K562 (cell line): ENCODE measurements at regions not wholly inside any gene's neighbourhood (a gene's known extent, or its start where the extent isn't known, plus 50 kb on each side); places are given as distances from the start of the nearest gene placed in this dataset.

ENCODE experiments used
- BCOR ChIP-seq: fragments of 450-650 bp; IDR thresholded peaks from 2 replicates; pipeline ENCODE4 v1.6.1; 2016
- C11orf30 ChIP-seq: fragments of 450-650 bp; IDR thresholded peaks from 2 replicates; pipeline ENCODE4 v1.6.1; 2016; ENCODE audit warnings: low read depth, mild to moderate bottlenecking
- CAMTA2 ChIP-seq: fragments of 250-450 bp; sonication (Bioruptor Pico); conservative IDR thresholded peaks from 2 replicates; pipeline ENCODE4 v1.5.1; 2022
- CBX5 ChIP-seq: IDR thresholded peaks from 2 replicates; pipeline ENCODE4 v1.6.1; 2014; ENCODE audit warnings: low read depth, borderline replicate concordance
- CHD1 ChIP-seq: fragments of 200-600 bp; sonication (generic); IDR thresholded peaks from one replicate; pipeline ENCODE4 v1.6.1; 2012; ENCODE audit warnings: mild to moderate bottlenecking, moderate library complexity, low read length, inconsistent platforms
- CSDE1 ChIP-seq, 2 experiments: fragments of 450-650 bp; IDR thresholded peaks; 2 replicates each; pipeline ENCODE4 v1.6.1; 2016; ENCODE audit warnings: mild to moderate bottlenecking in 1 of 2
- DACH1 ChIP-seq: fragments of 450-650 bp; IDR thresholded peaks from 2 replicates; pipeline ENCODE4 v1.6.1; 2018; ENCODE audit not compliant: partially characterized antibody
- HCFC1 ChIP-seq: IDR thresholded peaks from 2 replicates; pipeline ENCODE4 v1.6.1; 2012; ENCODE audit warnings: low read depth, low read length, improper control_type of control experiment
- NFE2 ChIP-seq: IDR thresholded peaks from 2 replicates; pipeline ENCODE4 v1.6.1; 2014; ENCODE audit warnings: antibody characterized with exemption, low read depth
- NFE2L1 ChIP-seq: fragments of 450-650 bp; IDR thresholded peaks from 2 replicates; pipeline ENCODE4 v1.6.1; 2016; ENCODE audit warnings: missing genetic modification characterization, low read depth, mild to moderate bottlenecking, missing compliant biosample characterization, moderate library complexity, borderline replicate concordance
- PBX2 ChIP-seq, 2 experiments: IDR thresholded peaks in 1 of 2; conservative IDR thresholded peaks in 1 of 2; 2 replicates each; pipeline ENCODE4 v1.6.1; 2016; ENCODE audit warnings: low read depth in 2 of 2, mild to moderate bottlenecking in 1 of 2, missing compliant biosample characterization in 1 of 2, missing genetic modification characterization in 1 of 2, moderate library complexity in 1 of 2
- SAFB2 ChIP-seq: fragments of 200-400 bp; formaldehyde crosslinking; IDR thresholded peaks from 2 replicates; pipeline ENCODE4 v1.6.1; 2018; ENCODE audit warnings: borderline replicate concordance, low read length, low read depth, moderate library complexity; ENCODE audit not compliant: severe bottlenecking
- SP2 ChIP-seq: IDR thresholded peaks from 2 replicates; pipeline ENCODE4 v1.6.1; 2011; ENCODE audit warnings: mild to moderate bottlenecking, low read depth, low read length, moderate library complexity; ENCODE audit not compliant: poor library complexity, severe bottlenecking; ENCODE audit errors: extremely low read depth
- SRSF3 ChIP-seq: fragments of 200-400 bp; formaldehyde crosslinking; IDR thresholded peaks from 2 replicates; pipeline ENCODE4 v1.6.1; 2016; ENCODE audit warnings: mild to moderate bottlenecking, low read length, moderate library complexity; ENCODE audit not compliant: insufficient read depth
- SUPT5H ChIP-seq: fragments of 450-650 bp; IDR thresholded peaks from 2 replicates; pipeline ENCODE4 v1.6.1; 2016
- THAP7 ChIP-seq: fragments of 250-450 bp; sonication (Bioruptor Pico); IDR thresholded peaks from 2 replicates; pipeline ENCODE4 v1.5.0; 2021
- THRAP3 ChIP-seq: fragments of 450-650 bp; IDR thresholded peaks from 2 replicates; pipeline ENCODE4 v1.6.1; 2016; ENCODE audit warnings: mild to moderate bottlenecking, inconsistent platforms, borderline replicate concordance
- ZBTB5 ChIP-seq: fragments of 450-650 bp; IDR thresholded peaks from 2 replicates; pipeline ENCODE4 v1.6.1; 2017; ENCODE audit warnings: antibody characterized with exemption
- ZNF133 ChIP-seq: fragments of 250-450 bp; sonication (Bioruptor Pico); IDR thresholded peaks from 2 replicates; pipeline ENCODE4 v1.4.0; 2020; ENCODE audit warnings: mild to moderate bottlenecking
- ZNF224 ChIP-seq: sonication (generic); formaldehyde crosslinking; IDR thresholded peaks from 2 replicates; pipeline ENCODE4 v1.8.0; 2022; ENCODE audit warnings: mild to moderate bottlenecking, missing genetic modification reagents
- ZNF316 ChIP-seq: fragments of 450-650 bp; IDR thresholded peaks from 2 replicates; pipeline ENCODE4 v1.6.1; 2016
- ZNF512 ChIP-seq: IDR thresholded peaks from 2 replicates; pipeline ENCODE4 v1.6.1; 2016; ENCODE audit warnings: missing genetic modification characterization, missing compliant biosample characterization
- ZNF668 ChIP-seq: fragments of 250-450 bp; sonication (Bioruptor Pico); IDR thresholded peaks from 2 replicates; pipeline ENCODE4 v1.8.0; 2022; ENCODE audit warnings: mild to moderate bottlenecking, inconsistent platforms

- TF ChIP-seq ZNF224, result no peak
- no peak for TF ChIP-seq THRAP3
- TF ChIP-seq C11orf30, result 0 out of 2 replicates have a peak, but pooled peaks have one; percentile 18
- TF ChIP-seq ZNF316, result peak; percentile 46
- TF ChIP-seq SUPT5H, result no peak
- TF ChIP-seq HCFC1, result no peak
- TF ChIP-seq THAP7 (CRISPR knock-in tag), result no peak
- no peak for TF ChIP-seq ZNF512
- TF ChIP-seq PBX2 (CRISPR knock-in tag; IDR thresholded peaks at IDR 0.05; ENCODE audit: low read depth), result no peak
- TF ChIP-seq PBX2 (tag; conservative IDR thresholded peaks at IDR 0.05; ENCODE audit: low read depth), result no peak
- 0 out of 2 replicates have a peak, but pooled peaks have one; percentile 25 for TF ChIP-seq NFE2
- no peak for TF ChIP-seq ZNF133 (CRISPR knock-in tag)
- no peak for TF ChIP-seq CHD1
- TF ChIP-seq DACH1, result no peak
- TF ChIP-seq SP2, result no peak
- no peak for TF ChIP-seq ZNF668 (CRISPR knock-in tag)
- no peak for TF ChIP-seq CSDE1 (IDR thresholded peaks at IDR 0.05)
- no peak for TF ChIP-seq ZBTB5
- TF ChIP-seq SAFB2, result no peak
- TF ChIP-seq CAMTA2 (CRISPR knock-in tag), result no peak
- peak; percentile 48; the same call in 1 of the 2 replicates for TF ChIP-seq NFE2L1 (tag)
- 0 out of 2 replicates have a peak, but pooled peaks have one; percentile 13 for TF ChIP-seq BCOR
- no peak for TF ChIP-seq SRSF3
- no peak for TF ChIP-seq CBX5
Observed at GRCh38 chr6:87941556-87942358, 105.9 kb upstream of the SPACA1 start (continued).
